Neural cell (in vitro differentiated cells): ENCODE measurements at regions not wholly inside any gene's neighbourhood (a gene's known extent, or its start where the extent isn't known, plus 50 kb on each side); places are given as distances from the start of the nearest gene placed in this dataset.

ENCODE experiments used
- H2AFZ ChIP-seq: fragments of 200-600, 300-800 bp; sonication (generic), shearing (Covaris generic); 2 replicates; pipeline ENCODE4 v1.6.0; 2014; ENCODE audit warnings: low read depth, mild to moderate bottlenecking, antibody characterized with exemption, low read length, moderate library complexity
- H3F3A ChIP-seq: fragments of 200-600 bp; shearing (Covaris generic); 2 replicates; pipeline ENCODE4 v1.6.1; 2016; ENCODE audit warnings: mild to moderate bottlenecking, moderate library complexity, mixed read lengths, antibody characterized with exemption, low read length; ENCODE audit not compliant: insufficient read depth, poor library complexity, severe bottlenecking
- H3K27ac ChIP-seq: fragments of 200-600, 300-800 bp; sonication (generic), shearing (Covaris generic); 2 replicates; pipeline ENCODE4 v1.5.1; 2014; ENCODE audit warnings: mild to moderate bottlenecking, low read length, moderate library complexity
- H3K27me3 ChIP-seq: fragments of 300-800, 200-600 bp; sonication (generic), shearing (Covaris generic); 2 replicates; pipeline ENCODE4 v1.6.0; 2014; ENCODE audit warnings: mild to moderate bottlenecking, low read depth, low read length, moderate library complexity; ENCODE audit not compliant: insufficient read depth
- H3K36me3 ChIP-seq: fragments of 300-800, 200-600 bp; sonication (generic), shearing (Covaris generic); 2 replicates; pipeline ENCODE4 v1.5.1; 2014; ENCODE audit warnings: mild to moderate bottlenecking, antibody characterized with exemption, low read length, moderate library complexity; ENCODE audit not compliant: insufficient read depth
- H3K4me2 ChIP-seq: fragments of 300-800, 200-600 bp; sonication (generic), shearing (Covaris generic); 2 replicates; pipeline ENCODE4 v1.6.0; 2014; ENCODE audit warnings: mild to moderate bottlenecking, low read length
- H3K4me3 ChIP-seq: fragments of 300-800, 200-600 bp; sonication (generic), shearing (Covaris generic); 2 replicates; pipeline ENCODE4 v1.5.1; 2014; ENCODE audit warnings: mild to moderate bottlenecking, low read length, moderate library complexity
- H3K79me2 ChIP-seq: fragments of 200-600 bp; shearing (Covaris generic); replicated peaks from 2 replicates; pipeline ENCODE4 v1.6.0; 2014; ENCODE audit warnings: mild to moderate bottlenecking, low read length, moderate library complexity; ENCODE audit not compliant: insufficient read depth
- H3K9ac ChIP-seq: fragments of 300-800, 200-600 bp; sonication (generic), shearing (Covaris generic); 2 replicates; pipeline ENCODE4 v1.6.1; 2016; ENCODE audit warnings: mild to moderate bottlenecking, low read length, mixed read lengths
- H3K9me2 ChIP-seq: fragments of 200-600 bp; shearing (Covaris generic); 2 replicates; pipeline ENCODE4 v1.6.1; 2016; ENCODE audit warnings: mild to moderate bottlenecking, low read length, mixed read lengths; ENCODE audit not compliant: insufficient read depth
- H3K9me3 ChIP-seq: fragments of 200-600, 300-800 bp; sonication (generic), shearing (Covaris generic); 2 replicates; pipeline ENCODE4 v1.6.1; 2016; ENCODE audit warnings: mild to moderate bottlenecking, mixed run types, low read length, moderate library complexity, mixed read lengths
- H4K20me1 ChIP-seq: fragments of 200-600 bp; shearing (Covaris generic); 2 replicates; pipeline ENCODE4 v1.6.1; 2016; ENCODE audit warnings: mild to moderate bottlenecking, mixed run types; ENCODE audit not compliant: insufficient read depth
- EP300 ChIP-seq: fragments of 450-650 bp; conservative IDR thresholded peaks from 2 replicates; pipeline ENCODE4 v1.6.1; 2014; ENCODE audit warnings: antibody characterized with exemption, mild to moderate bottlenecking, moderate library complexity; ENCODE audit not compliant: poor library complexity, severe bottlenecking
- EZH2 ChIP-seq: fragments of 200-600, 300-800 bp; shearing (Covaris generic), sonication (generic); IDR thresholded peaks from 2 replicates; pipeline ENCODE4 v1.6.1; 2014; ENCODE audit warnings: antibody characterized with exemption, low read length, borderline replicate concordance, mild to moderate bottlenecking; ENCODE audit not compliant: insufficient read depth, poor library complexity, severe bottlenecking
- MXI1 ChIP-seq: fragments of 450-650 bp; conservative IDR thresholded peaks from 2 replicates; pipeline ENCODE4 v1.6.1; 2014; ENCODE audit warnings: antibody characterized with exemption, mild to moderate bottlenecking; ENCODE audit not compliant: poor library complexity, severe bottlenecking
- POLR2AphosphoS5 ChIP-seq: IDR thresholded peaks from 2 replicates; pipeline ENCODE4 v1.6.1; 2012
- RAD21 ChIP-seq: fragments of 450-650 bp; conservative IDR thresholded peaks from 2 replicates; pipeline ENCODE4 v1.6.1; 2014; ENCODE audit warnings: antibody characterized with exemption, mild to moderate bottlenecking, moderate library complexity
- SMC3 ChIP-seq: fragments of 450-650 bp; conservative IDR thresholded peaks from 2 replicates; pipeline ENCODE4 v1.6.1; 2014; ENCODE audit warnings: antibody characterized with exemption, mild to moderate bottlenecking, moderate library complexity; ENCODE audit not compliant: poor library complexity
- TAF1 ChIP-seq: IDR thresholded peaks from 2 replicates; pipeline ENCODE4 v1.6.1; 2012; ENCODE audit warnings: low read depth
- TF ChIP-seq, protein P1 (sequence below): IDR thresholded peaks from 2 replicates; pipeline ENCODE4 v1.6.1; 2012; ENCODE audit warnings: borderline replicate concordance
- TF ChIP-seq, protein P2 (sequence below): fragments of 450-650 bp; IDR thresholded peaks from 2 replicates; pipeline ENCODE4 v1.5.1; 2014; ENCODE audit warnings: antibody characterized with exemption, mild to moderate bottlenecking, moderate library complexity; ENCODE audit not compliant: poor library complexity, severe bottlenecking

DNA sequence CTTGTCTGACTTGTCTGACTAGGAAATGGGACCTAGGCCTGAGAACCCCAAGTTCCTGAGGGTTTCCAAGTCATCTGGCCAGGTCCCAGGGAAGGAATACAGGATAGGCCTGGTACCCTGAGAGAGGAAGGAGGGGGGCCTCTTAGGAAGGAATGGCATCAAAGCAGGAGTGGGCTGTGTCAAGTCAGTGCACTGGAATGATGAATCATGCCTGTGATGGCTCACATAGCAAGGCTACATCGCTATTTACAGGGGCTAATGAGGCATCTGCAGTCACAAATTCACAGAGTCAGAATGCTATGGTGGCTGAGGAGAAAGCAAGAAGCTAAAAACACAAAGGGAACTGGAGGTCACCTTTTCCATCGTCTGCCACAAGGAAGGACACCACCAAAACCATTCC, 247.3 kb downstream of the NXPE2 start:
- H3K9ac ChIP-seq = no peak overlapping the region
- H3K9me3 ChIP-seq = no peaks in the 10 kb centered on the region
- no peaks in the 10 kb centered on the region for H3K9me2 ChIP-seq
- TF ChIP-seq, protein P1, sequence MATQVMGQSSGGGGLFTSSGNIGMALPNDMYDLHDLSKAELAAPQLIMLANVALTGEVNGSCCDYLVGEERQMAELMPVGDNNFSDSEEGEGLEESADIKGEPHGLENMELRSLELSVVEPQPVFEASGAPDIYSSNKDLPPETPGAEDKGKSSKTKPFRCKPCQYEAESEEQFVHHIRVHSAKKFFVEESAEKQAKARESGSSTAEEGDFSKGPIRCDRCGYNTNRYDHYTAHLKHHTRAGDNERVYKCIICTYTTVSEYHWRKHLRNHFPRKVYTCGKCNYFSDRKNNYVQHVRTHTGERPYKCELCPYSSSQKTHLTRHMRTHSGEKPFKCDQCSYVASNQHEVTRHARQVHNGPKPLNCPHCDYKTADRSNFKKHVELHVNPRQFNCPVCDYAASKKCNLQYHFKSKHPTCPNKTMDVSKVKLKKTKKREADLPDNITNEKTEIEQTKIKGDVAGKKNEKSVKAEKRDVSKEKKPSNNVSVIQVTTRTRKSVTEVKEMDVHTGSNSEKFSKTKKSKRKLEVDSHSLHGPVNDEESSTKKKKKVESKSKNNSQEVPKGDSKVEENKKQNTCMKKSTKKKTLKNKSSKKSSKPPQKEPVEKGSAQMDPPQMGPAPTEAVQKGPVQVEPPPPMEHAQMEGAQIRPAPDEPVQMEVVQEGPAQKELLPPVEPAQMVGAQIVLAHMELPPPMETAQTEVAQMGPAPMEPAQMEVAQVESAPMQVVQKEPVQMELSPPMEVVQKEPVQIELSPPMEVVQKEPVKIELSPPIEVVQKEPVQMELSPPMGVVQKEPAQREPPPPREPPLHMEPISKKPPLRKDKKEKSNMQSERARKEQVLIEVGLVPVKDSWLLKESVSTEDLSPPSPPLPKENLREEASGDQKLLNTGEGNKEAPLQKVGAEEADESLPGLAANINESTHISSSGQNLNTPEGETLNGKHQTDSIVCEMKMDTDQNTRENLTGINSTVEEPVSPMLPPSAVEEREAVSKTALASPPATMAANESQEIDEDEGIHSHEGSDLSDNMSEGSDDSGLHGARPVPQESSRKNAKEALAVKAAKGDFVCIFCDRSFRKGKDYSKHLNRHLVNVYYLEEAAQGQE = no peak
- H3K79me2 ChIP-seq = no peaks in the 10 kb centered on the region
- no peaks in the 10 kb centered on the region for H3F3A ChIP-seq
- no peaks in the 10 kb centered on the region for H4K20me1 ChIP-seq
- H3K27me3 ChIP-seq = no peaks in the 10 kb centered on the region
- H2AFZ ChIP-seq = no peak overlapping the region
- H3K27ac ChIP-seq = no peak overlapping the region
- H3K36me3 ChIP-seq = no peaks in the 10 kb centered on the region
- no peak overlapping the region for H3K4me2 ChIP-seq
- H3K4me3 ChIP-seq = no peak overlapping the region

DNA sequence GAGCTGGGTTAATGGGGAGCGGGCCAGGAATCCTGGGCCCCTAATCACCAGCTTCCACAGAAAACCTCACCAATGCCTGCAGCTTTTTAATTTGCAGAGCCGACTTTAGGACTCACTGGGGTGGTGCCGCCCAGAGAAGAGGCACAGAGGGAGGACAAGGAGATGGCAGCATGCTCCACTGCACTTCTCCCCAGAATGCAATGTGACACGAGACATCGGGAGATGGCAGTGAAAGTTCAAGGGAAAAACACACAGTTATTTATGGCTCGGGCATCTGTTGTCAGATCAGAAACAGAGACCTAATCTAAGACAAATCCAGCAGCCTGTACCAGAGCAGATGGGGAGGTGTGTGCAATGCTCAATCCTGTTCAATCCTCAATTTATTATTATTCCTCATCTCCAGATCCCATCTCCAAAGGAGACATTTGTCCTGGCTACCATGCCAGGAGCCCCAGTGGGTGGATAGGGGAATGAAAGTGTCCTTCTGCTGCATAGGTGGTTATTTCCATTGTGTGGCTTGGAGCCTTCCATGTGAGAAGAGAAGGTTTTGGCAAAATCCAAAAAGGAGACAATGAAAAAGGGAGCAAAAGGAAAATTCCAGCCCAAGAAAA, 250.0 kb downstream of the NXPE2 start:
- TF ChIP-seq TAF1 (no peak), POLR2AphosphoS5 (no peak), MXI1 (no peak), EP300 (no peak), SMC3 (no peak), EZH2 (no peak), RAD21 (no peak)
- TF ChIP-seq, protein P1 = no peak
- TF ChIP-seq, protein P2, sequence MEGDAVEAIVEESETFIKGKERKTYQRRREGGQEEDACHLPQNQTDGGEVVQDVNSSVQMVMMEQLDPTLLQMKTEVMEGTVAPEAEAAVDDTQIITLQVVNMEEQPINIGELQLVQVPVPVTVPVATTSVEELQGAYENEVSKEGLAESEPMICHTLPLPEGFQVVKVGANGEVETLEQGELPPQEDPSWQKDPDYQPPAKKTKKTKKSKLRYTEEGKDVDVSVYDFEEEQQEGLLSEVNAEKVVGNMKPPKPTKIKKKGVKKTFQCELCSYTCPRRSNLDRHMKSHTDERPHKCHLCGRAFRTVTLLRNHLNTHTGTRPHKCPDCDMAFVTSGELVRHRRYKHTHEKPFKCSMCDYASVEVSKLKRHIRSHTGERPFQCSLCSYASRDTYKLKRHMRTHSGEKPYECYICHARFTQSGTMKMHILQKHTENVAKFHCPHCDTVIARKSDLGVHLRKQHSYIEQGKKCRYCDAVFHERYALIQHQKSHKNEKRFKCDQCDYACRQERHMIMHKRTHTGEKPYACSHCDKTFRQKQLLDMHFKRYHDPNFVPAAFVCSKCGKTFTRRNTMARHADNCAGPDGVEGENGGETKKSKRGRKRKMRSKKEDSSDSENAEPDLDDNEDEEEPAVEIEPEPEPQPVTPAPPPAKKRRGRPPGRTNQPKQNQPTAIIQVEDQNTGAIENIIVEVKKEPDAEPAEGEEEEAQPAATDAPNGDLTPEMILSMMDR = no peak
- Histone ChIP-seq H3F3A (no peaks in the 10 kb centered on the region), H3K36me3 (no peaks in the 10 kb centered on the region), H3K9ac (no peak overlapping the region), H2AFZ (no peak overlapping the region), H3K79me2 (no peaks in the 10 kb centered on the region), H3K9me2 (no peaks in the 10 kb centered on the region), H3K9me3 (no peaks in the 10 kb centered on the region), H3K27me3 (no peaks in the 10 kb centered on the region), H4K20me1 (no peaks in the 10 kb centered on the region), H3K4me2 (no peak overlapping the region), H3K27ac (no peak overlapping the region), H3K4me3 (no peak overlapping the region)
